Lung (tissue), 11 donors: ENCODE measurements at regions not wholly inside any gene's neighbourhood (a gene's known extent, or its start where the extent isn't known, plus 50 kb on each side); places are given as distances from the start of the nearest gene placed in this dataset.
A peak's percentile ranks its signal among the peaks of the same experiment; 100 is the strongest.

Experiments
- ATAC-seq: fragments of 200-7000 bp; cut with Tn5 transposase; one replicate; pipeline ENCODE4 v1.9.1; 2020; ENCODE audit warnings: moderate number of reproducible peaks; ENCODE audit not compliant: insufficient read depth, low FRiP score
- DNase-seq, 3 donors: peaks; one replicate each; pipeline ENCODE4 v3.0.0-alpha.2; 2013 to 2017
- H3K27ac ChIP-seq, 2 donors: one replicate each; pipeline ENCODE4 v1.5.1; 2013; ENCODE audit warnings: mild to moderate bottlenecking in 2 of 2, moderate library complexity in 2 of 2, control low read depth in 1 of 2, inconsistent platforms in 1 of 2, low read depth in 1 of 2, low read length in 1 of 2
- H3K27me3 ChIP-seq, 3 donors: one replicate each; pipeline ENCODE4 v1.5.1; 2013; ENCODE audit warnings: low read length in 2 of 3; ENCODE audit not compliant: control insufficient read depth in 3 of 3, insufficient read depth in 3 of 3
- H3K36me3 ChIP-seq, 4 donors: one replicate each; pipeline ENCODE4 v1.5.1; 2013; ENCODE audit warnings: low read length in 4 of 4, mild to moderate bottlenecking in 1 of 4, moderate library complexity in 1 of 4; ENCODE audit not compliant: control insufficient read depth in 4 of 4, insufficient read depth in 4 of 4
- H3K4me1 ChIP-seq, 5 donors: one replicate each; pipeline ENCODE4 v1.5.1; 2013; ENCODE audit warnings: low read length in 5 of 5, mild to moderate bottlenecking in 2 of 5, moderate library complexity in 1 of 5; ENCODE audit not compliant: control insufficient read depth in 5 of 5, insufficient read depth in 5 of 5
- H3K4me3 ChIP-seq: one replicate; pipeline ENCODE4 v1.5.1; 2013; ENCODE audit warnings: mild to moderate bottlenecking, control low read depth, moderate library complexity
- H3K9ac ChIP-seq, 2 donors: one replicate each; pipeline ENCODE4 v1.5.1; 2013; ENCODE audit warnings: low read length in 2 of 2, control low read depth in 1 of 2; ENCODE audit not compliant: insufficient read depth in 1 of 2
- H3K9me3 ChIP-seq, 4 donors: one replicate each; pipeline ENCODE4 v1.5.1; 2013; ENCODE audit warnings: low read length in 3 of 4, mild to moderate bottlenecking in 1 of 4, moderate library complexity in 1 of 4; ENCODE audit not compliant: control insufficient read depth in 4 of 4, insufficient read depth in 3 of 4
- WGBS, 2 donors: extraction: QIAGEN DNeasy Blood & Tissue Kit; methylation state at CpG; one replicate each; pipeline ENCODE4 v1.1.7; 2013; 5-methylcytosine and 5-hydroxymethylcytosine counted together
- TF ChIP-seq, protein P1 (sequence below): IDR thresholded peaks from 2 replicates; pipeline ENCODE4 v1.5.1; 2012; ENCODE audit warnings: mild to moderate bottlenecking; ENCODE audit errors: control extremely low read depth, extremely low read depth
- donor health status: control.
- donor health status: control.
- donor health status: Bipolar disorder and iron deficiency.
- donor health status: healthy.
- donor health status: DM: yes; HTN: yes; CAD: no.

DNA sequence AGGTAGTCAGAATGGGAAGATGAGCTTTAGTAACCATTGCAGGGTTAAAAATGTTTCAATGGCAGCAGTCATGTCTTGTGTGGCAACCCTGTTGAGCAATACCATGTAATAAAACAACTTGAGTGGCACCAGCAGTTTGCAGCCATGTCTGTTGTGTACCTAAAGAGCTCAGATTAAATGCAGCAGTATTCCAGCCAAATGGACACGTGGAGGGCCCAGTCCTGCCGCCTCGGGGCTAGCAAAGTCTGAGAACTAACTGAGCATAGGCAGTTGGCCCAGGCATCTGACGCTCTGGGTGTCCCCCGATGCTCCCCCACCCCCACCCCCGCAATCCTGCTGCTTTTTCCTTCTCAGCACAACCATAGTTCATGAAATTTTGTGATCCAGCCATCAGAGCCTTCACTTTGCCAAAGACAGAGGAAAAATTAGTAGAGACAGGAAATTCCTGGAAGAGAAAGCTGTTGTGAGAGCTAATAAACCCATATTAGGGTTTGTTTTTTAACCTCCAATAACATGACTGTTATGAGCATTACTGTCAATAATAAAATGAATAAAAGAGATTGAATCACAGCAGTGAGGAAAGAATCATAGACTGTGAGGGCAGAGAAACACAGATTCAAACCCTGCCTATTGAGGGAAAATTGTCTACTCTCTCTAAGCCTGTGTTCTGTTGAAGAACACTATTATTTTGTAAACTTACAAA lies 220.6 kb upstream of the RHOBTB1 start:
- H3K9ac ChIP-seq, result no peak overlapping the region

DNA sequence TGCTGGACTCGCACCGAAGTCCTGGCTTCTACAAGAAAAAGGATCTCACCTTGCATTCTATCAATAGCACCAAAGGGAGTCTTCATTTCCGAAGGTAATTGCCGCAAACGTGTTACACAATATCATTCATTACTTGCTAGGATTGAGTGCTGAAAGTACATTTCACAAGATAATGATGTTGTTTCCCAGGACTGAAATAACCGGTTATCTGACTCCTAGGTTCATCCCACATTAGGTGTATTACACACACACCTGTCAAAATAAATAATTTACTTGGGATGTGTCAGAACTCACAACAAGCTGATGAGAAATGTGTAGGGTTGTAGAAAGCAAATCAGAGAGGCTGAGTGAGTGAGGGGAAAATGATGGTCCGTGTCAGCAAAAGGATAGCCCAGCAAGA lies 219.4 kb upstream of the RHOBTB1 start:
- Histone ChIP-seq H3K4me1 (peaks cover 0 to 12% (median 4%) of the 10 kb centered on the region in 5 donors), H3K9ac (no peak overlapping the region), H3K27ac (no peak overlapping the region), H3K36me3 (no peaks in the 10 kb centered on the region), H3K27me3 (no peaks in the 10 kb centered on the region), H3K4me3 (no peak overlapping the region), H3K9me3 (peaks cover 0 to 10% (median 0%) of the 10 kb centered on the region in 4 donors)
- ATAC-seq (no peak), DNase-seq (no peak)
- TF ChIP-seq, protein P1, sequence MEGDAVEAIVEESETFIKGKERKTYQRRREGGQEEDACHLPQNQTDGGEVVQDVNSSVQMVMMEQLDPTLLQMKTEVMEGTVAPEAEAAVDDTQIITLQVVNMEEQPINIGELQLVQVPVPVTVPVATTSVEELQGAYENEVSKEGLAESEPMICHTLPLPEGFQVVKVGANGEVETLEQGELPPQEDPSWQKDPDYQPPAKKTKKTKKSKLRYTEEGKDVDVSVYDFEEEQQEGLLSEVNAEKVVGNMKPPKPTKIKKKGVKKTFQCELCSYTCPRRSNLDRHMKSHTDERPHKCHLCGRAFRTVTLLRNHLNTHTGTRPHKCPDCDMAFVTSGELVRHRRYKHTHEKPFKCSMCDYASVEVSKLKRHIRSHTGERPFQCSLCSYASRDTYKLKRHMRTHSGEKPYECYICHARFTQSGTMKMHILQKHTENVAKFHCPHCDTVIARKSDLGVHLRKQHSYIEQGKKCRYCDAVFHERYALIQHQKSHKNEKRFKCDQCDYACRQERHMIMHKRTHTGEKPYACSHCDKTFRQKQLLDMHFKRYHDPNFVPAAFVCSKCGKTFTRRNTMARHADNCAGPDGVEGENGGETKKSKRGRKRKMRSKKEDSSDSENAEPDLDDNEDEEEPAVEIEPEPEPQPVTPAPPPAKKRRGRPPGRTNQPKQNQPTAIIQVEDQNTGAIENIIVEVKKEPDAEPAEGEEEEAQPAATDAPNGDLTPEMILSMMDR, result no peak
- 94 to 95% methylated on average over 7 of the region's 7 CpGs for WGBS, 2 donors

More for the DNA sequence above, 220.6 kb upstream of the RHOBTB1 start:
- ATAC-seq (no peak), DNase-seq (peak in 1 of 3 donors; percentile 56)
- WGBS, 2 donors, result 39 to 70% methylated on average over 6 of the region's 6 CpGs
- H3K4me3 ChIP-seq, result no peak overlapping the region
- TF ChIP-seq, protein P1, result no peak
- peaks cover 0 to 12% (median 4%) of the 10 kb centered on the region in 5 donors for H3K4me1 ChIP-seq
- no peaks in the 10 kb centered on the region for H3K36me3 ChIP-seq
- H3K27ac ChIP-seq, result peak overlapping the region in 1 of 2 donors; percentile 45
- H3K27me3 ChIP-seq, result no peaks in the 10 kb centered on the region
- H3K9me3 ChIP-seq, result peaks cover 0 to 10% (median 0%) of the 10 kb centered on the region in 4 donors

DNA sequence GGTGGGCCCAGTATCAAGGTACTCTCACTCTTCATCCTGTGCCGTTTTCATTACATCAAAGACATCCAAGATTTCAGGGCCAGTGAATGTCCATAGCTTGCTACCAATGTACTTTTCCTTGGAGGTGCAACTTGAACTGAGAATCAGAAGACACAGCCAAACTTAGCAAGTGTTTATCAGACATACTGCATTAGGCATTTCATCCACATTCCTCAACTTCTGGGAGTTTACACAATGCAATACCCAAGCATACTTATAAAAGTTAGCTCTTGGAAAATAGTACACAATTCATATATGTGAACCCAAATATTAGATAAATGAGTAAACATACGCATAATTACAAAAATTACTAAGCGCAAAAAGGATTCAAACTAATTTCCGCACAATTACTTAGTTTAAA lies 216.3 kb upstream of the RHOBTB1 start:
- TF ChIP-seq, protein P1, result no peak
- Histone ChIP-seq H3K4me1 (peaks cover 0 to 16% (median 3%) of the 10 kb centered on the region in 5 donors), H3K9ac (no peak overlapping the region), H3K36me3 (no peaks in the 10 kb centered on the region), H3K9me3 (no peaks in the 10 kb centered on the region), H3K27ac (no peak overlapping the region), H3K27me3 (no peaks in the 10 kb centered on the region), H3K4me3 (no peak overlapping the region)
- no peak for DNase-seq
- no peak for ATAC-seq
- WGBS, 2 donors, result 91 to 93% methylated on average over 4 of the region's 4 CpGs
